ENCODE measurements at regions not wholly inside any gene's neighbourhood (a gene's known extent, or its start where the extent isn't known, plus 50 kb on each side); places are given as distances from the start of the nearest gene placed in this dataset.

DNA sequence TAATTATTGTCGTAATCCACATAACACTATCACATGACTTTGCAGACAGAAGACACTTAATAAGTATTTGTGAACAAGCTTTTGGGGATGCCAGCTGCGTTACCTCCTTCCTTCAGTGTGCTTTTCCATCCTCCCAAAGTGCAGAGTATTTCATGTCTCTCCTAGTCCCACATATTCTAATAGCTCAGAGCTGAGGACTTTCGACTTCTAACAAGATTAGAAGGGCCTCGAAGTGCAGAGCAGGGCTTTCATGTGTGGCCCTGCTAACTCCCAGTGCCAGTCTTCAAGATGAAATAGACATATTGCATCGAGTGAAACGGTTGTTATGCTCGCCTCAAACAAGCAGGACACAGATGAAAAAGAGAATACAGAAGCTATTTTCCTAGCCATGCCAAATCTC lies 125.7 kb upstream of the RNF32 start:
- no peak for TF ChIP-seq CTCF (IDR thresholded peaks at IDR 0.05; ENCODE audit: insufficient read depth, low read length)
- TF ChIP-seq POLR2AphosphoS5 (IDR thresholded peaks at IDR 0.05; ENCODE audit: low read depth) = no peak
- TF ChIP-seq, protein P1, sequence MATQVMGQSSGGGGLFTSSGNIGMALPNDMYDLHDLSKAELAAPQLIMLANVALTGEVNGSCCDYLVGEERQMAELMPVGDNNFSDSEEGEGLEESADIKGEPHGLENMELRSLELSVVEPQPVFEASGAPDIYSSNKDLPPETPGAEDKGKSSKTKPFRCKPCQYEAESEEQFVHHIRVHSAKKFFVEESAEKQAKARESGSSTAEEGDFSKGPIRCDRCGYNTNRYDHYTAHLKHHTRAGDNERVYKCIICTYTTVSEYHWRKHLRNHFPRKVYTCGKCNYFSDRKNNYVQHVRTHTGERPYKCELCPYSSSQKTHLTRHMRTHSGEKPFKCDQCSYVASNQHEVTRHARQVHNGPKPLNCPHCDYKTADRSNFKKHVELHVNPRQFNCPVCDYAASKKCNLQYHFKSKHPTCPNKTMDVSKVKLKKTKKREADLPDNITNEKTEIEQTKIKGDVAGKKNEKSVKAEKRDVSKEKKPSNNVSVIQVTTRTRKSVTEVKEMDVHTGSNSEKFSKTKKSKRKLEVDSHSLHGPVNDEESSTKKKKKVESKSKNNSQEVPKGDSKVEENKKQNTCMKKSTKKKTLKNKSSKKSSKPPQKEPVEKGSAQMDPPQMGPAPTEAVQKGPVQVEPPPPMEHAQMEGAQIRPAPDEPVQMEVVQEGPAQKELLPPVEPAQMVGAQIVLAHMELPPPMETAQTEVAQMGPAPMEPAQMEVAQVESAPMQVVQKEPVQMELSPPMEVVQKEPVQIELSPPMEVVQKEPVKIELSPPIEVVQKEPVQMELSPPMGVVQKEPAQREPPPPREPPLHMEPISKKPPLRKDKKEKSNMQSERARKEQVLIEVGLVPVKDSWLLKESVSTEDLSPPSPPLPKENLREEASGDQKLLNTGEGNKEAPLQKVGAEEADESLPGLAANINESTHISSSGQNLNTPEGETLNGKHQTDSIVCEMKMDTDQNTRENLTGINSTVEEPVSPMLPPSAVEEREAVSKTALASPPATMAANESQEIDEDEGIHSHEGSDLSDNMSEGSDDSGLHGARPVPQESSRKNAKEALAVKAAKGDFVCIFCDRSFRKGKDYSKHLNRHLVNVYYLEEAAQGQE (IDR thresholded peaks at IDR 0.05; ENCODE audit: insufficient replicate concordance, low read depth) = no peak
- no peak for TF ChIP-seq GABPA (IDR thresholded peaks at IDR 0.05; ENCODE audit: low read depth)
- no peak for TF ChIP-seq SPI1 (IDR thresholded peaks at IDR 0.05; ENCODE audit: borderline replicate concordance, low read depth)
